ENCODE measurements at regions not wholly inside any gene's neighbourhood (a gene's known extent, or its start where the extent isn't known, plus 50 kb on each side); places are given as distances from the start of the nearest gene placed in this dataset.

- DNase-seq (ENCODE audit: low spot score), result no peak
Measured at GRCh38 chr16:82358606-82359221, 188.7 kb upstream of the MPHOSPH6 start.

GRCh38 chr16:82358161-82358560, 188.1 kb upstream of the MPHOSPH6 start:
- DNase-seq (ENCODE audit: low spot score), result no peak

GRCh38 chr16:82357237-82357636, 187.2 kb upstream of the MPHOSPH6 start:
- no peak for DNase-seq (ENCODE audit: low spot score)

- DNase-seq (ENCODE audit: low spot score), result no peak
Measured at GRCh38 chr16:82350560-82350959, 180.5 kb upstream of the MPHOSPH6 start.

DNA sequence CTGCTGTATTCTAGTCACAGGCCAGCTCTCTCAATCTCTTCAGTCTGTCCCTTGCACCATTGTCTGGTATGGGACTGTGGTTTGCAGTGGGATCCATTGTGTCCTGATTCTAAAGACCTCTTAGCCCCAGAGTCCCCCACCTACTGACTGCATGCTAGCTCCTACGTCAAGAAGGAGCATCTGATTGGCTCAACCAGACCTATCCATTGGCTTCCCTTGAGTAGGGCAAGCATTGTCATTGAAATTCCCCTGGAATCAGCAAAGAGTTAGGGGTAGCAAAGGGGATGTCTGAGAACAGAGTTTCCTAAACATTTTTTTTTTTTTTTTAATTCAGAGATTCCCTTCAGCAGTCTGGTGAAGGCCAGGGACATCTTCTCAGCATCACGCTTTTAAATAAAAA, 175.3 kb upstream of the MPHOSPH6 start:
- DNase-seq (ENCODE audit: low spot score), result no peak

DNA sequence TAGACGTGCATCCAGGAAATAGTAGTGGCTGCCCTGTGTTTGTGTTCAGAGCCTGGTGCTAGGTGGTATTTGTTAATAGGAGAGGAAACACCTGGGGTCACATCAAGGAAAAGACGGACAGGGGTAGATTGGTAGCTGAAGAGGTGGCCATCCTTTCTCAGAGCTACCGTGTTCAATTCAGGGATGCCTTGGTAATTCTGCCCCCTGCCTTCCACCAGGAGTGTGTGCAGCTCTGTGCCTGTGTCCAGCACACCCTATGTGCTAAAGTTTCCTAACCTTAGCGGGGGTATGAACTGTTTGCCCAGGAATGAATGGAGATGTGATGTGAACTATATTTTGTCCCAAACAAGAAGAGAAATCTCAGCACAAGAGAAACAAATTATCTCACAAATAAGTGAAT, 174.1 kb upstream of the MPHOSPH6 start:
- DNase-seq (ENCODE audit: low spot score), result no peak

DNA sequence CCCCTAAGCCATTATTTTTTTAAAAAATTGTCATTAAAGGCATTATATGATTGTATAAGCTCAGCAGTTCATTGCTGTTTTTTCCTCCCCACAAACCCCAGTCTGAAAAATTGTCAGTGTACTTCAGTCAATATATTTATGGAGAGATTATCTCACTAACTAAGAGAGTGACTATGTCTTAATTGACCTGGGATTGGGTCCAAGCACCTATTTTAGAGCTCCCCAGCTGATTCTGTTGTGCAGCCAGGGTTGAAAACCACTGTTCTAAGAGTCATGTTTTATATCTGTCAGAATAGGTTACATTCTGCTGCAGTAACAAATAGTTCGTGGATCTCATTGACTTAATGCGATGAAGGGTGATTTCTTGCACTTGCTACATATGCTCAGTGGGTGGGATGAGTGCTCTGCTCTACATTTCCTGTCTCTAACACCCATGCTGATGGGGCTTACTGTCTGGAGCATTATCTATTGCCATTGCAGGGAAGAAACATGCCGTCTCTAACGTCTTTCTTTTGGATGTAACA, 171.2 kb upstream of the MPHOSPH6 start:
- DNase-seq (ENCODE audit: low spot score), result no peak

- DNase-seq (ENCODE audit: low spot score), result no peak
Measured at GRCh38 chr16:82340531-82340930, 170.5 kb upstream of the MPHOSPH6 start.

- DNase-seq (ENCODE audit: low spot score), result no peak
Measured at GRCh38 chr16:82337355-82337754, 167.3 kb upstream of the MPHOSPH6 start.

GRCh38 chr16:82331974-82332750, 162.1 kb upstream of the MPHOSPH6 start:
- DNase-seq (ENCODE audit: low spot score), result no peak

- DNase-seq (ENCODE audit: low spot score), result no peak
Measured at GRCh38 chr16:82331397-82331796, 161.4 kb upstream of the MPHOSPH6 start.

GRCh38 chr16:82329504-82330192, 159.6 kb upstream of the MPHOSPH6 start:
- DNase-seq (ENCODE audit: low spot score), result no peak

DNA sequence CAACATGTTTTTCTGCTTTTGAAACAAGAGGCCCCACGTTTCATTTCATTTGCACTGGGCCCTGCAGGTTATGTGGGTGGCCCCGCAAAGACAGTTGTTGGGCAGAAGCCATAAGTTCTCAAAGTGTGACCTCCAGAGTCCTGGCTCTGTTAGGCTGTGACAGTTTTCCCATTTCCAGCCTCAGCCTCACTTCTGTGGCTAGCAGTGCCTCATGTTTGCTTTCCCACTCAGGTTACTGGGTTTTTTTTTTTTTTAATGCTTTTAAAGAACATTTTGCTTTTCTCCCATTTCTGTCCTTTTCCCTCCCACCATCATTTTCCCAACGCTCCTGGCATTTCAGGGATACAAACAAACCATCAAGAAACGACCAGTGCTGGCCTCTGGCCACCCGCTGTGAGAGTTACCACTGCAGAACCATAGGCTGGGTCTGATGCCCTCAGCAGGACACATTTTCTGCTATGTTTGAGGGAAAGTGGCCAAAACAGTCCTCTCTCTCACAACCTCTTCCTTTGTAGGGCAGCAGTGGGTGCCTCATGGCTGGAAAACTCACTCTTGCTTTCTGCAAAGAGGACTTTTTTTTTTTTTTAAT, 159.0 kb upstream of the MPHOSPH6 start:
- no peak for DNase-seq (ENCODE audit: low spot score)

GRCh38 chr16:82323171-82323570, 153.1 kb upstream of the MPHOSPH6 start:
- DNase-seq (ENCODE audit: low spot score), result no peak

DNA sequence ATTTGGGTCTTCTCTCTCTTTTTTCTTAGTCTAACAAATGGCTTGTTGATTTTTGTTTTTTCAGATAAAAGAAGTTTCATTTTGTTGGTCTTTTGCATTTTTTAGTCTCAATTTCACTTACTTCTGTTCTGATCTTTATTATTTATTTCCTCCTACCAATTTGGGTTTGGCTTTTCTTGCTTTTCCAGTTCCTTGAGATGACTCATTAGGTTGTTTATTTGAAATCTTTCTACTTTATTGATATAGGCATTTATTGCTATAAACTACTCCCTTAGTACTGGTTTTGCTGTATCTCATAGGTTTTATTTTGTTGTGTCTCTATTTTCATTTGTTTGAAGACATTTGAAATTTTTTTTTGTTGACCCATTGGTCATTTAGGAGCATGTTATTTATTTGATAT, 152.2 kb upstream of the MPHOSPH6 start:
- no peak for DNase-seq (ENCODE audit: low spot score)

DNA sequence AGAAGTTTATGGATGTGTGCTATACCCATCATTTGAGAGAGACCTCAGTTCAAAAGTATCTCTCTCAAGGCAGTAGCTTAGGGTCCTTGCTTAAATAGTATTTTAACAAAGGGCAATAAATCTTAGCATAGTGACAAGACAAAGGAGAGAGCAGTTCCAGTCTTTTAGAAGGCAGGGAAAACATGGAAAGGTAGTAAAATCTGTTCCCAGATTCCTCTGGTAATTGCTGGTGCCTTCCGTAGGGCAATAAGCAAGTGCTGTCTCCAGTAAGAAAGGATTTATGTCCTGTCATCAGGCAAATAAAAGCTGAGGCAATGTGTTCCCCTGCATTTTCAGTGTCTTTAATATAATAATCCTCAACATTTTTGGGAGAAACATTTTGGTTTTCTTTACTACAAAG, 149.0 kb upstream of the MPHOSPH6 start:
- DNase-seq (ENCODE audit: low spot score), result no peak

GRCh38 chr16:82317411-82318167, 147.6 kb upstream of the MPHOSPH6 start:
- DNase-seq (ENCODE audit: low spot score), result no peak

DNA sequence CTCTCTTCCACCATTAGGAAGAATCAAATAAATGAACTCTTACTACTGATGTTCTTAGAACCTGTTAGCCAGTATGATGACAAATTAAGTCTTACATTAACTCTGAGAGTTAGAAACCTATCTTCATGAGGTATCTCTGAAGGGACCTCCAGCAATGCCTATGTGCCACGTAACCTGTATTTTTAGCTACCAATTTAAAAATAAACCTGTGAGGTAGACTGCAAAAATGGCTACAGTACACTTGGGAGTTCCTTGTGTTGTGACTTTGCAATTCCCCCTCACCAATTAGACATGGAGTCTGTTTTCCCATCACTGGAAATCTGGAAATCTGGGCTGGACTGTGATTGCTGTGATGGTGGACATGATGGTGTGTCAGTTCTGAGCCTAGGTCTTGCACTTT, 143.7 kb upstream of the MPHOSPH6 start:
- no peak for DNase-seq (ENCODE audit: low spot score)

DNA sequence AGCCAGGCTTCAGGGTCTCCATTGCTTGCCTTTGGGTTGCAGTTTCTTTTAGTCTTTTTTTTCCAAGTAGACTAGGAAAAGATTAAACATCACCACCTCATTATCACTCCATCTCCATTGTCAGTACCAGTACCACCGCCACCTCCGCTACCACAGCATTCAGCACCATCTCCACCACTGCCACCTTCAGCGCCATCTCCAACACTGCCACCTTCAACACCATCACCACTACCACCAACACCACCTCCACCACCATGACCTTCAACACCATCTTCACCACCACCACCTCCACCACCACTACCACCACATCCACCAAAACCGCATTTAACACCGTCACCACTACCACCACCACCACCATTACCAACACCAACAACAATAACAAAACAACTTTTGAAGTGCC, 141.5 kb upstream of the MPHOSPH6 start:
- no peak for DNase-seq (ENCODE audit: low spot score)

DNA sequence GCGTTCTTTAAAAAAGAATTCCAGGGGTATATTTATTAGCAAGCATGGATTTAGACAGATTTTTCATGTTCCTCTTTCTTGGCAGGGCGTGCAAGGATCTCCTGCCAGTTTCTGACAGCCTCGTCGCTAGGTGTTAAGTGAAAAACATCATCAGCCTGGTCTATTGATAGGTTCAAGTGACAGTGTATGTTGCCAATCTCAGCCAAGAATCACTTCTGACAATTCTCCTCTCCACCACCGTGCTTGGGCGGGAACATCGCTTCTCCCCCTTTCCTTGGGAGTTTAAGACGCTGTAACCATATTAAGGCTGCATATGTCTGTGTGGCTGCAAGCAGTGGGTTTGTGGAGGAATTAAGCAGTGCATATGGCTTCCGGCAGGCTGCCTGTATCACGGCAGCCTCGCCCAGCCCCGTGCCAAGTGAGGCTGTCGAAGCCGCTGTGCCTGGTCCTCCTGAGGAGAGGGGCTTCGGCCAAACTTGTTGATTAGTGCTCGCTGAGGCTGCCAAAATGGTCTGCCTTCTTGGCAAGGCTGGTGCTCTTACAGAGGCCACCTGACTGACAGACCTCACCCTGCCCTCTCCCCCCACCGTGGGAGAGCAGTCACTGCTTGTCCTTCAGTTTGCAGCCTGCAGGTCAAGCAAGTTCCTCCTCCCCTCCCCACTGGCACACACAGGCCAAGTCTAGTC, 132.2 kb upstream of the MPHOSPH6 start:
- no peak for DNase-seq (ENCODE audit: low spot score)

DNA sequence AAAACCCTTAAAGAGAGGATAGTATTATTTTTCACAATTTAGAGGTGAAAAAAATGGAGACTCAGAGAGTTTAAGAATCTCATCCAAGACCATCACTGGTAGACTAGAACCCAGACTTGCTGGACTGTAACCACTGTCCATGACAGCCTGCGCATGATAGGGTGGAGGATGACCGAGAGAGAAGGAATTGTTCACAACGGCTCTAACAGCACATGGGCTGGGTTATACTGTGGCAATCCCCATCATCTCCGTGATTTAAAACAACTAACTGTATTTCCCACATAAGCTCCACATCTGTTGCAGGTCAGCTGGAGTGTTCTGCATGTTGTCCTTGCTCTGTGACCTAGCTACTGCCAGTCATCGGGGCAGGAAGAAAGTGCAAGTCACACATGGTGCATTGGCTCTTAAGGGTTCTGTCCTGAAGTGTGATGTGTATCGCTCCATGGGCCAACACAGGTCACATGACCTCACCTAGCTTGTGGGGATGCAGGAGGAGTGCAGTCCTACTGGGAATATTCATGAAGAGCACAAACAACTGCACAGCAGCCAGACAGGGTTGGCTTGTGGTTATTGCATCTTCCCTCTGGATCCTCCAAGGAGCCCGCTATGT, 131.2 kb upstream of the MPHOSPH6 start:
- no peak for DNase-seq (ENCODE audit: low spot score)
